ENCODE measurements at regions not wholly inside any gene's neighbourhood (a gene's known extent, or its start where the extent isn't known, plus 50 kb on each side); places are given as distances from the start of the nearest gene placed in this dataset.
"Not testable (repeated sequence)": the region's sequence is repeated elsewhere in the genome, so short reads cannot be mapped to it uniquely, and the experiment has no call there.

GRCh38 chr13:74550039-74550438, 415.8 kb upstream of the KLF12 start (continued):
- TF ChIP-seq YBX1 (IDR thresholded peaks at IDR 0.05) (no peak), DNMT1 (IDR thresholded peaks at IDR 0.05) (no peak), TCF15 (CRISPR knock-in tag; IDR thresholded peaks at IDR 0.05) (no peak), POLR2G (IDR thresholded peaks at IDR 0.05; ENCODE audit: low read depth, low read length) (no peak), CREM (IDR thresholded peaks at IDR 0.05; ENCODE audit: low read depth) (no peak), NR2F6 (CRISPR knock-in tag; IDR thresholded peaks at IDR 0.05) (no peak)

GRCh38 chr13:74536649-74537048, 402.4 kb upstream of the KLF12 start:
- H3K79me2 ChIP-seq (ENCODE audit: control insufficient read depth, insufficient read depth, low read length); POLR2A ChIA-PET; FAIRE-seq; H2AFZ ChIP-seq (ENCODE audit: low read depth, low read length); H3K4me2 ChIP-seq (ENCODE audit: insufficient read depth, low read length); H3K9me1 ChIP-seq (ENCODE audit: control insufficient read depth, insufficient read depth, low read length); in situ Hi-C loops (cut with MboI); CTCF ChIA-PET (ENCODE audit: low intra/inter-chr PET ratio); BruUV-seq (replicated peaks); H3K9ac ChIP-seq (ENCODE audit: insufficient read depth in 1 of 2, low read depth in 2 of 2, low read length in 2 of 2); intact Hi-C loops (cut with micrococcal nuclease); H3K27me3 ChIP-seq (ENCODE audit: control insufficient read depth in 2 of 2, insufficient read depth in 2 of 2, low read length in 2 of 2); DNase-seq (ENCODE audit: extremely low read depth in 1 of 4, low spot score in 3 of 4); H4K20me1 ChIP-seq (replicated peaks; ENCODE audit: control insufficient read depth, insufficient read depth, low read length); H3K4me1 ChIP-seq (replicated peaks in 1 of 2; ENCODE audit: control insufficient read depth in 2 of 2, insufficient read depth in 2 of 2, low read length in 2 of 2); H3K27ac ChIP-seq (ENCODE audit: extremely low read depth, low read depth, low read length); H3K4me3 ChIP-seq; ATAC-seq; H3K36me3 ChIP-seq (ENCODE audit: control insufficient read depth, insufficient read depth, low read length); H3K9me3 ChIP-seq (replicated peaks; ENCODE audit: control insufficient read depth, insufficient read depth, low read depth, low read length): not testable (repeated sequence)
- 0% methylated on average over 9 of the region's 11 CpGs for WGBS (ENCODE audit: insufficient coverage, low coverage, missing lambda C conversion rate)

- ATAC-seq = no peak
- BruUV-seq (replicated peaks) = no TSS peak
- in situ Hi-C loops (cut with MboI) (no loop called here), intact Hi-C loops (cut with micrococcal nuclease) (no loop called here)
- H3K79me2 ChIP-seq (ENCODE audit: control insufficient read depth, insufficient read depth, low read length) = no peaks in the 10 kb centered on the region
- H3K4me3 ChIP-seq = no peak overlapping the region
- H3K36me3 ChIP-seq (ENCODE audit: control insufficient read depth, insufficient read depth, low read length) = no peaks in the 10 kb centered on the region
- H3K4me1 ChIP-seq (replicated peaks in 1 of 2; ENCODE audit: control insufficient read depth in 2 of 2, insufficient read depth in 2 of 2, low read length in 2 of 2) = no peaks in the 10 kb centered on the region
- WGBS (ENCODE audit: insufficient coverage, low coverage, missing lambda C conversion rate) = 0% methylated on average over 2 of the region's 2 CpGs
- no peak overlapping the region for H3K27ac ChIP-seq (ENCODE audit: extremely low read depth, low read depth, low read length)
- H3K9me3 ChIP-seq (replicated peaks; ENCODE audit: control insufficient read depth, insufficient read depth, low read depth, low read length) = no peaks in the 10 kb centered on the region
- H2AFZ ChIP-seq (ENCODE audit: low read depth, low read length) = no peak overlapping the region
- CTCF ChIA-PET (ENCODE audit: low intra/inter-chr PET ratio) = no interaction called here
- no peak for DNase-seq (ENCODE audit: extremely low read depth in 1 of 4, low spot score in 3 of 4)
- POLR2A ChIA-PET = no interaction called here
- H3K4me2 ChIP-seq (ENCODE audit: insufficient read depth, low read length) = no peak overlapping the region
- H3K9ac ChIP-seq (ENCODE audit: insufficient read depth in 1 of 2, low read depth in 2 of 2, low read length in 2 of 2) = no peak overlapping the region
- H3K27me3 ChIP-seq (ENCODE audit: control insufficient read depth in 2 of 2, insufficient read depth in 2 of 2, low read length in 2 of 2) = no peaks in the 10 kb centered on the region
- no peaks in the 10 kb centered on the region for H4K20me1 ChIP-seq (replicated peaks; ENCODE audit: control insufficient read depth, insufficient read depth, low read length)
- H3K9me1 ChIP-seq (ENCODE audit: control insufficient read depth, insufficient read depth, low read length) = no peaks in the 10 kb centered on the region
- FAIRE-seq = no peak
- TF ChIP-seq KLF16 (IDR thresholded peaks at IDR 0.05) (no peak), ID3 (CRISPR knock-in tag; IDR thresholded peaks at IDR 0.05) (no peak), ID3 (tag; IDR thresholded peaks at IDR 0.05) (no peak), HMG20A (CRISPR knock-in tag; conservative IDR thresholded peaks at IDR 0.05) (no peak), CREB5 (CRISPR knock-in tag; IDR thresholded peaks at IDR 0.05) (no peak), CBFA2T2 (conservative IDR thresholded peaks at IDR 0.05) (no peak), ETV1 (tag; conservative IDR thresholded peaks at IDR 0.05; ENCODE audit: low read depth) (no peak), YY1 (IDR thresholded peaks at IDR 0.05; ENCODE audit: borderline replicate concordance in 1 of 3, control insufficient read depth in 1 of 3, extremely low read depth in 1 of 3, insufficient read depth in 3 of 3, insufficient read length in 1 of 3, insufficient replicate concordance in 2 of 3, low read depth in 1 of 3, low read length in 2 of 3) (no peak), GABPB2 (CRISPR knock-in tag; conservative IDR thresholded peaks at IDR 0.05) (no peak)
Measured at GRCh38 chr13:74533226-74533625, 399.0 kb upstream of the KLF12 start.

Data from K562 (cell line).